Sigmoid colon (tissue), 6 donors: ENCODE measurements at regions not wholly inside any gene's neighbourhood (a gene's known extent, or its start where the extent isn't known, plus 50 kb on each side); places are given as distances from the start of the nearest gene placed in this dataset.

Experiments used
- DNase-seq: peaks from one replicate; pipeline ENCODE4 v3.0.0-alpha.2; 2019
- H3K27ac ChIP-seq, 4 donors: fragments of 200-600 bp; sonication (generic); one replicate each; pipeline ENCODE4 v1.5.1; 2016 to 2019; ENCODE audit warnings: mild to moderate bottlenecking in 1 of 4
- H3K27me3 ChIP-seq, 3 donors: fragments of 200-600 bp; sonication (generic); one replicate each; pipeline ENCODE4 v1.5.1; 2019; ENCODE audit warnings: mild to moderate bottlenecking in 1 of 3
- H3K36me3 ChIP-seq, 4 donors: fragments of 200-600 bp; sonication (generic); one replicate each; pipeline ENCODE4 v1.5.1; 2016 to 2019
- H3K4me1 ChIP-seq, 4 donors: fragments of 200-600 bp; sonication (generic); one replicate each; pipeline ENCODE4 v1.5.1; 2017 to 2019
- H3K4me3 ChIP-seq, 4 donors: fragments of 200-600 bp; sonication (generic); one replicate each; pipeline ENCODE4 v1.5.1; 2017 to 2019; ENCODE audit warnings: mild to moderate bottlenecking in 2 of 4, moderate library complexity in 1 of 4
- H3K9me3 ChIP-seq, 4 donors: fragments of 200-600 bp in 3 of 4; sonication (generic) in 3 of 4; one replicate each; pipeline versions ENCODE4 v1.5.1 to v1.6.1; 2013 to 2019
- EP300 ChIP-seq, 4 donors: sonication (generic); formaldehyde crosslinking; IDR thresholded peaks; one replicate each; pipeline ENCODE4 v1.6.1; 2017; ENCODE audit warnings: antibody characterized with exemption in 4 of 4
- POLR2A ChIP-seq, 2 donors: fragments of 450-650 bp; IDR thresholded peaks; one replicate each; pipeline ENCODE4 v1.6.1; 2016; ENCODE audit warnings: antibody characterized with exemption in 2 of 2, mild to moderate bottlenecking in 2 of 2, moderate library complexity in 2 of 2
- POLR2AphosphoS5 ChIP-seq, 4 donors: sonication (generic); formaldehyde crosslinking; IDR thresholded peaks; one replicate each; pipeline ENCODE4 v1.6.1; 2017; ENCODE audit warnings: antibody characterized with exemption in 4 of 4
- WGBS, 2 donors: extraction: QIAGEN DNeasy Blood & Tissue Kit; methylation state at CpG; one replicate each; pipeline ENCODE4 v1.1.7; 2013; 5-methylcytosine and 5-hydroxymethylcytosine counted together
- intact Hi-C: fragments of 100-400 bp; cut with DNase I; formaldehyde crosslinking; loops from one replicate; pipeline ENCODE4 v1.15.1; 2023
- TF ChIP-seq, protein P1 (sequence below), 4 experiments: fragments of 450-650 bp in 3 of 4; fragments of 200-600 bp in 1 of 4; IDR thresholded peaks; one replicate each; pipeline ENCODE4 v1.5.1; 2016 to 2019; ENCODE audit warnings: antibody characterized with exemption in 4 of 4, mild to moderate bottlenecking in 3 of 4, moderate library complexity in 2 of 4
- donor health status: healthy with polysubstance abuse.
- donor health status: healthy.

DNA sequence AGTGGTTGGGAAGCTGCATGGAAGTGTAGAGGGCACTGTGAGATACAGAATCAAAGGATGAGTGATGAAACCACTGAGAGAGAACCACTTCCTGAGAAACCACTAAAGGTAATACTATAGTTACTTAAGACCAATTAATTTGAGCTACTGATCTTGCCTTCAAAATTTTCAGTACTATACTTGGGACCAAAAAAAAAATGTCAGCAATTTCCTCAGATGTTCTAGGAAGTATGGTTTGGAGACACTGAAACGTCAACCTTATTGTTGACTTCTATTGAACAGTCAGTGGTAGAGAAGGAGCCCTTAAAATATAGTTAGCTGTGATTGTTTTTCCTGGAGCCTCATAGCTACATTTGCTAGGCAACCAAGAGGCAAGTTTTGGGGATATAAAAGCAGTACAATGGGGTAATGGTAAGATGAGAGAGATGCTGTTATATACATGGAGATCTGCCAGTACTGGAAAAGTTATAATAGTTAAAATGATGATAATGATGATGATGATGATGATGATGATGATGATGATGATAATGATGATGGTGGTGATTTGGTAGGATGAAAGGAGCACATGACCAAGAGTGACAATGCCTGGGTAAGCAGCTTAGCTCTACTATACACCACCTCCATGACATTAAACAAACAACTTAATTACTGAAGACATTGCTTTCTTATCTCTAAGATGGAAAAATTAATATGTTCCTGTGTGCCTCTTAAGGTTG, 300.9 kb upstream of the G2E3 start:
- H3K4me3 ChIP-seq = no peak overlapping the region
- H3K27me3 ChIP-seq = no peaks in the 10 kb centered on the region
- no peak for TF ChIP-seq EP300 (IDR thresholded peaks at IDR 0.05)
- no peak for TF ChIP-seq POLR2AphosphoS5 (IDR thresholded peaks at IDR 0.05)
- TF ChIP-seq, protein P1, sequence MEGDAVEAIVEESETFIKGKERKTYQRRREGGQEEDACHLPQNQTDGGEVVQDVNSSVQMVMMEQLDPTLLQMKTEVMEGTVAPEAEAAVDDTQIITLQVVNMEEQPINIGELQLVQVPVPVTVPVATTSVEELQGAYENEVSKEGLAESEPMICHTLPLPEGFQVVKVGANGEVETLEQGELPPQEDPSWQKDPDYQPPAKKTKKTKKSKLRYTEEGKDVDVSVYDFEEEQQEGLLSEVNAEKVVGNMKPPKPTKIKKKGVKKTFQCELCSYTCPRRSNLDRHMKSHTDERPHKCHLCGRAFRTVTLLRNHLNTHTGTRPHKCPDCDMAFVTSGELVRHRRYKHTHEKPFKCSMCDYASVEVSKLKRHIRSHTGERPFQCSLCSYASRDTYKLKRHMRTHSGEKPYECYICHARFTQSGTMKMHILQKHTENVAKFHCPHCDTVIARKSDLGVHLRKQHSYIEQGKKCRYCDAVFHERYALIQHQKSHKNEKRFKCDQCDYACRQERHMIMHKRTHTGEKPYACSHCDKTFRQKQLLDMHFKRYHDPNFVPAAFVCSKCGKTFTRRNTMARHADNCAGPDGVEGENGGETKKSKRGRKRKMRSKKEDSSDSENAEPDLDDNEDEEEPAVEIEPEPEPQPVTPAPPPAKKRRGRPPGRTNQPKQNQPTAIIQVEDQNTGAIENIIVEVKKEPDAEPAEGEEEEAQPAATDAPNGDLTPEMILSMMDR (IDR thresholded peaks at IDR 0.05) = no peak
- no peak for TF ChIP-seq POLR2A (IDR thresholded peaks at IDR 0.05)
- no peak overlapping the region for H3K27ac ChIP-seq
- intact Hi-C loops = no loop called here
- no peaks in the 10 kb centered on the region for H3K4me1 ChIP-seq
- WGBS, 2 donors = 80 to 88% methylated on average over 1 of the region's 1 CpG
- H3K36me3 ChIP-seq = no peaks in the 10 kb centered on the region
- no peaks in the 10 kb centered on the region for H3K9me3 ChIP-seq
- DNase-seq = no peak

DNA sequence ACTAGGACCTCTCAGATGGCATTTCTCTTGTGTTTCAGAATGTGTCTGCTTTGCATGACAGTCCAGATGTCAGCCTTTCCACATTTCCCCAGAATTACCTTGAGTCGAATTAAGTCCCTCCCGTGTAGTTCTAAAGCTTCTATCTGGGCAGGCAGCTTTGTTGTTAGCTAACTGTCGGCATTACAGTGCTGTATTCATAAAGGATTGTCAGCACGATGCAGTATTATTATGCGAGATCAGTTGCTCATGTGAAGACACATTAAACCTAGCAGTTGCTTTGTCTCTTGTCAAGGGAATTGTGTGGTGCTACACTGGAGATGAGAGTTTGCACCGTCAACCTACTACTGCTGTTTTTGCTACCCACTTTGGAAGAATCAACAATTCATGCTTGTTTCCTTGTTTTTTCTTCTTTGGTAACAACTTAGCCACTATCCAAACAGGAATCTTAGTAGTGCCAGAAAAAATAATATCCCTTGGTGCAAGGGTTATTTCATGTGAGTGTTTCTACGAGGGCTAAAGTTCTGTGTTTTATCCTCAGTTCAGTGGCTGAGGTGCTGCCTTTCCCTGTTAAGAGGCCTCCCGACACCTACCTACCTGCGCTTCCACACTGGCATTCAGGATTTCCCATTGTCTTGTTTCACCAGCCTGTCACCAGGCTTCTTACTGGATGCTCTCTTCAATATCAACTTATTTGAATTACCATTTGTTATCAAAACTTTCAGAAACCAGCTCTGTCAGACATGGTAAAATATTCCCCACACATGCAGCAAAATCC, 297.9 kb upstream of the G2E3 start:
- Histone ChIP-seq H3K27ac (no peak overlapping the region), H3K4me1 (no peaks in the 10 kb centered on the region), H3K4me3 (no peak overlapping the region), H3K36me3 (no peaks in the 10 kb centered on the region), H3K9me3 (no peaks in the 10 kb centered on the region), H3K27me3 (no peaks in the 10 kb centered on the region)
- DNase-seq = no peak
- WGBS, 2 donors = 80 to 81% methylated on average over 9 of the region's 9 CpGs
- intact Hi-C loops = no loop called here
- TF ChIP-seq, protein P1 (IDR thresholded peaks at IDR 0.05) = no peak
- TF ChIP-seq POLR2AphosphoS5 (IDR thresholded peaks at IDR 0.05) = no peak
- TF ChIP-seq POLR2A (IDR thresholded peaks at IDR 0.05) = no peak
- no peak for TF ChIP-seq EP300 (IDR thresholded peaks at IDR 0.05)

DNA sequence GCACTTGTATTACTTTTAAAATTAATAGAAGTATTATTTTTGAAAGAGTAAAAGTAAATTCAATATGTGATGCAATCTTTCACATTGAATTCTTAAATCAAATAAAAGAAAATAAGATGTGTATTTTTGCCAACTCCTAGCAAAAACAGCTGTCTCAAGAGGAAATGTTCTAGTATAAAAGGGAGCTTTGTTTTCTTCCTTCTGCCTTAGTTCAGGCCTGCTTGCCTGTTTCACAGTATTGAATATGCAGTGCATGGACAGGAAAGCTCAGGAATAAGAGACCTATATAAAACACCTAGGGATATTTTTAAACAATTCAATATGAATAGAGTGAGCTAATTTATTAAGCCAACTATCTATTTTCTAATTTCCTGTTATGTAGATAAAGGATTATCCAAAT, 294.8 kb upstream of the G2E3 start:
- Histone ChIP-seq H3K36me3 (no peaks in the 10 kb centered on the region), H3K4me3 (no peak overlapping the region), H3K27ac (no peak overlapping the region), H3K9me3 (no peaks in the 10 kb centered on the region), H3K4me1 (no peaks in the 10 kb centered on the region), H3K27me3 (no peaks in the 10 kb centered on the region)
- no peak for DNase-seq
- no peak for TF ChIP-seq POLR2AphosphoS5 (IDR thresholded peaks at IDR 0.05)
- no peak for TF ChIP-seq EP300 (IDR thresholded peaks at IDR 0.05)
- no peak for TF ChIP-seq POLR2A (IDR thresholded peaks at IDR 0.05)
- TF ChIP-seq, protein P1 (IDR thresholded peaks at IDR 0.05) = no peak
- intact Hi-C loops = no loop called here

DNA sequence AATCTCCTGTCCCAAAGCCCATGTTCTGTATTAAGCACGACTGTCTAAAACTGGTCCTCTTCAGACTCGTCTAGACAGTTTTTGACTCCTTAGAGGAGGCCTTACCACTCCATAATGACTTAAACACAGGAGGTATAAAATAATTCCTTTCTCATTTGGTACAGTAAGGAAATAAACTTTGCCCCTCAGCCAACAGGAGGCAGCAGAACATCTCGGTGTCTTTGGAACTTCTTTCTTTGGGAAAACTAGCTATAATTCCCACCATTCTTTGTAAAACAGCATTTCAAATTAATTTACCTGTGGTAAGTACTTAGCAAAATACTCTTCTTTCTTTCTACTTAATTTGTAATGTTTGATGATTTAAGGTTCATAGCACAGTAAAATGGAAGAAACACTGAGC, 292.7 kb upstream of the G2E3 start:
- TF ChIP-seq POLR2A (IDR thresholded peaks at IDR 0.05) (no peak), POLR2AphosphoS5 (IDR thresholded peaks at IDR 0.05) (no peak), EP300 (IDR thresholded peaks at IDR 0.05) (no peak)
- TF ChIP-seq, protein P1 (IDR thresholded peaks at IDR 0.05) = no peak
- intact Hi-C loops = no loop called here
- no peaks in the 10 kb centered on the region for H3K27me3 ChIP-seq

More for the DNA sequence above, 292.7 kb upstream of the G2E3 start:
- peaks cover 0 to 9% (median 0%) of the 10 kb centered on the region in 4 donors for H3K4me1 ChIP-seq
- DNase-seq = no peak
- no peak overlapping the region for H3K27ac ChIP-seq
- no peaks in the 10 kb centered on the region for H3K36me3 ChIP-seq
- H3K4me3 ChIP-seq = no peak overlapping the region
- H3K9me3 ChIP-seq = no peaks in the 10 kb centered on the region
- 79 to 90% methylated on average over 3 of the region's 3 CpGs for WGBS, 2 donors
